GM12874 (cell line): ENCODE measurements at regions not wholly inside any gene's neighbourhood (a gene's known extent, or its start where the extent isn't known, plus 50 kb on each side); places are given as distances from the start of the nearest gene placed in this dataset.

Experiments
- TF ChIP-seq, protein P1 (sequence below): IDR thresholded peaks from 2 replicates; pipeline ENCODE4 v1.5.1; 2011; ENCODE audit warnings: low read depth, mild to moderate bottlenecking, control low read depth, low read length, moderate library complexity; ENCODE audit not compliant: insufficient read depth

GRCh38 chr4:106548446-106549044 lies 180.0 kb upstream of the GIMD1 start:
- TF ChIP-seq, protein P1, sequence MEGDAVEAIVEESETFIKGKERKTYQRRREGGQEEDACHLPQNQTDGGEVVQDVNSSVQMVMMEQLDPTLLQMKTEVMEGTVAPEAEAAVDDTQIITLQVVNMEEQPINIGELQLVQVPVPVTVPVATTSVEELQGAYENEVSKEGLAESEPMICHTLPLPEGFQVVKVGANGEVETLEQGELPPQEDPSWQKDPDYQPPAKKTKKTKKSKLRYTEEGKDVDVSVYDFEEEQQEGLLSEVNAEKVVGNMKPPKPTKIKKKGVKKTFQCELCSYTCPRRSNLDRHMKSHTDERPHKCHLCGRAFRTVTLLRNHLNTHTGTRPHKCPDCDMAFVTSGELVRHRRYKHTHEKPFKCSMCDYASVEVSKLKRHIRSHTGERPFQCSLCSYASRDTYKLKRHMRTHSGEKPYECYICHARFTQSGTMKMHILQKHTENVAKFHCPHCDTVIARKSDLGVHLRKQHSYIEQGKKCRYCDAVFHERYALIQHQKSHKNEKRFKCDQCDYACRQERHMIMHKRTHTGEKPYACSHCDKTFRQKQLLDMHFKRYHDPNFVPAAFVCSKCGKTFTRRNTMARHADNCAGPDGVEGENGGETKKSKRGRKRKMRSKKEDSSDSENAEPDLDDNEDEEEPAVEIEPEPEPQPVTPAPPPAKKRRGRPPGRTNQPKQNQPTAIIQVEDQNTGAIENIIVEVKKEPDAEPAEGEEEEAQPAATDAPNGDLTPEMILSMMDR: no peak

DNA sequence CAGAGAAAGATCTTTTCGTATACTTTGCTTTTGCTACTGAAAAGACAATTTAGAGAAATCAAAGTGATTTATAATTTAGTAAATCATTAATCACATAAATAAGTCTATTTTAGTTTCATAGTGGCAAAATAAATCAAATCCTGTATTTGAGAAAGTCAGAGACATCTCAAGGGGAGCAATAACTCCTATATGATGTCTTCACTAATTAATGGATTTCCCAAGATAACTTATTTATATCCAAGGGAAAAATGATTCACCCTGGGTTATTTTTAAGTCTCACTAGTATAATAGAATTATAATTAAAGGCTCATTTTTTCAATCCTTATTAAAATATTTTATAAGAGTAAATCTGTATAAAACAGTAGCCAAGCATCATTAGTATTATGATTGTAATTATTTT lies 177.8 kb upstream of the GIMD1 start:
- TF ChIP-seq, protein P1: no peak

- TF ChIP-seq, protein P1: no peak
Observed at GRCh38 chr4:106541253-106541652, 172.7 kb upstream of the GIMD1 start.

- TF ChIP-seq, protein P1: no peak
Observed at GRCh38 chr4:106530821-106531220, 162.2 kb upstream of the GIMD1 start.

DNA sequence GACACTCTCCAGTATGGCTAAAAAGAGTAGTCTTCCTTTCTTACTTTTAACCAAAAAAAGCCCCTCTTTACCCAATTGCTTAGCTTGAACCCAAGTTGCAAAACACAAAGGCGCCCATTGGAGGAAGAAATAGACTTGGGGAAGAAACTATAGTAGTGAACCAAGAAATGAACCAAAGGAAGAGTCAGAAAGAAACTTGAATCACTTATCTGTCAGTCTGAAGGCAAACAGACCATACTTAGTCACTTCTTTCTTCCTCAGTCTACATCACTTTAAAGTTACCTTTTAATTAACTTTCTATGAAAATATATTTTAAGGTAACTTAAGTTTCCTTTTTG lies 161.4 kb upstream of the GIMD1 start:
- TF ChIP-seq, protein P1: no peak

DNA sequence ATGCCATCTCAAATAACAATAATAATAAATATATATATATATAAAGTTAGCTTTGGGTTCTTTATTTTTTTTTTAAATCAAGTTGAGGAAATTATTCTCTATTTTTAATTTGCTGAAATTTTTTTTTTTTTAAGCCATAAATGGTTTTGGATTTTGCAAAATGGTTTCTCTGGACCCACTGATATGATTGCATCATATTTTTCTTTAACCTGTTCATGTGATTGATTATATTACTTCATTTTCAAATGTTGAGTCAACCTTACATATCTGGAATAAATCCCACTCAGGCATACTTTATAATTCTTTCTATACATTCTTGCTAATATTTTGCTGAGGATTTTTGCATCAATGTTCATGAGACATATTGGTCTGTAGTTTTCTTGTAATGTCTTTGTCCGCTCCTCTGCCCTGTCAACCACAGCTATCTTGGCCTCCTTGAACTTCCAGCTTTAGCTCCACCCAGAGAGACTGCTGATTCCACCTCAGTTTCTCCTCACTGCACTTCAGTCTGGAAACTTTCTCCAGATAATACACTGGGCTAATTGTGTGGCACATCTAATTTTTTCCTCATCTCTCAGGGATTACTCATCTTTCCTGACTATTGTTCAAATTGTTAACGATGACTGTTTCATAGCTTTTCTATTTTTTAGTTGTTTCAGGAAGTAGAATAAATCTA lies 160.9 kb upstream of the GIMD1 start:
- TF ChIP-seq, protein P1: no peak

GRCh38 chr4:106527316-106527715 lies 158.7 kb upstream of the GIMD1 start:
- TF ChIP-seq, protein P1: no peak

DNA sequence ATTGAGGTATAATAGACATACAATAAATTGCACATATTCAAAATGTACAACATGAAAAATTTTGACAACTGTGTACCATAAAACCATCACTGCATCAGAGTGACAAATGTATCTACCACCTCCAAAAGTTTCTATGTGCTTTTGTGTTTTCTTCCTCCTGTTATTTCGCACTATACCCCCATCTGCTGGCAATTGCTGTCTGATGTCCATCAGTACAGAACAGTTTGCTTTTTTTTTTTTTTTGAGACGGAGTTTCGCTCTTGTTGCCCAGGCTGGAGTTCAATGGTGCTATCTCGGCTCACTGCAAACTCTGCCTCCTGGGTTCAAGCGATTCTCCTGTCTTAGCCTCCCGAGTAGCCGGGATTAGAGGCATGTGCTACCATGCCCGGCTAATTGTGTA lies 154.3 kb upstream of the GIMD1 start:
- TF ChIP-seq, protein P1: no peak
